GM18868 (cell line): ENCODE measurements at regions not wholly inside any gene's neighbourhood (a gene's known extent, or its start where the extent isn't known, plus 50 kb on each side); places are given as distances from the start of the nearest gene placed in this dataset.

Experiments used
- ATAC-seq: cut with Tn5 transposase; IDR thresholded peaks from one replicate; pipeline ENCODE4 v1.9.1; 2021; ENCODE audit warnings: mild to moderate bottlenecking, moderate library complexity; ENCODE audit not compliant: unreplicated experiment

DNA sequence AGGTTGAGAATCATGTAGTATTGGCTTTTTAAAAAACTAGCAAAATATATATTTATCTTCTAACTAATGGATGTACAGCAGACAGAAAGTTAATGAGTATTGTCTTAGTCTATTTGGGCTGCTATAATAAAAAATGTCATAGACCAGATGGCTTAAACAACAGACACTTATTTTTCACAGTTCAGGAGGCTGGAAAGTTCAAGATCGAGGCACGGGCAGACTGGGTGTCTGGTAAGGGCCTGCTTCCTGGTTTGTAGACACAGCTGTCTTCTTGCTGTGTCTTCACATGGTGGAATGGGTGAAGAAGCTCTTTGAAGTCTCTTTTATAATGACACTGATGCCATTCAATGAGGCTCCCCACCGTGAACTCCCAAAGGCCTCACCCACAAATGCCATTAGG is 70.1 kb upstream of the KRR1 start:
- ATAC-seq = no peak

DNA sequence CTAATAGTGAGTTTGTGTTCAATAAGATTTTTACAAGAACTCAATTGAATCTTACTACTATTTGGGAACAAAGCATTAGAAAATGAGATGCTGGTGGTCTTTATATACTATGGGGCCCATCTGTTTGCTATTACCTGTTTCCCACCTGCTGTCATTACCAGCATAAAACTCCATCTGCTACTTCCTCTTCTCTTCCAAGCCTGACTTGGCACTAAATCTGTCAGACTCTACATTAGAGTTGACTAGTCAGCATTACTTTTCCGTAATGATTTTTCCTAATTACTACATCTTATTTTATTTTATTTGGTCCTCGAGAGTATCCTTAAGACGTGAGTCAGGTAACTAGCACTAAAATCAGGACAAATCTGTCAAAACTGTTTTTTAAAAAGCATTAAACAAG is 68.1 kb upstream of the KRR1 start:
- no peak for ATAC-seq

DNA sequence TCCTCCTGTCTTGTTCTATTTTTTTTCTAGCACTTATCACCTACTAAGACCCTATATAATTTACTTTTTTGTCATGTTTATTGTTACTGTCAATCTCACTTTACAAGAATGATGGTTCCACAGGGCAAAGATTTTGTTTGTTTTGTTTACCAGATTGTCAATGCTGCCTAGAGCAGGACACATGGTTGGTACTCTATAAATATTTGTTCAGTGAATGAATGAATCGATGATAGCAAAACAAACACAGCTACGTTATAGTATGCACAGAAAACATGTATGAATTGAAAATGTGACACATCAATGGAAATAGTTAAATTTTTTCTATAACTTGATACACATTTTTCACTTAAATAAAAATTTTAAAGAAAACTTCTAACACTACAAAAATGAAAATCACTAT is 67.1 kb upstream of the KRR1 start:
- ATAC-seq = no peak

DNA sequence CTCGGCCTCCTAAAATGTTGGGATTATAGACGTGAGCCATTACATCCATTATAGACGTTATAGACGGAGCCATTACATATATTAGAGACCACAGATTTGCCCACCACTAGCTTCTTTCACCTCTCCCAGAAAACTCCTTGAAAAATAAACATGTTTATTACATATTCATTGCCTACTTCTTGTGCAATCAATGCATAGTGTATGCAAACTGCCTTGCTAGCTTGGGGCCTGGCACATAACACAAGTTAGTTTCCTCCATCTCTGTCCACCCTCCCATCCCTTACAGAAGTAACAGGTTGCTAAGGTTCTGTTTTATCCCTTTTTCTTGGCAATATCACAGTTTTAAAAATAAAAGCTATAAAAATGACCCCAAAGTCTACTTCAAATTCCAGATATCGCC is 66.4 kb upstream of the KRR1 start:
- no peak for ATAC-seq

DNA sequence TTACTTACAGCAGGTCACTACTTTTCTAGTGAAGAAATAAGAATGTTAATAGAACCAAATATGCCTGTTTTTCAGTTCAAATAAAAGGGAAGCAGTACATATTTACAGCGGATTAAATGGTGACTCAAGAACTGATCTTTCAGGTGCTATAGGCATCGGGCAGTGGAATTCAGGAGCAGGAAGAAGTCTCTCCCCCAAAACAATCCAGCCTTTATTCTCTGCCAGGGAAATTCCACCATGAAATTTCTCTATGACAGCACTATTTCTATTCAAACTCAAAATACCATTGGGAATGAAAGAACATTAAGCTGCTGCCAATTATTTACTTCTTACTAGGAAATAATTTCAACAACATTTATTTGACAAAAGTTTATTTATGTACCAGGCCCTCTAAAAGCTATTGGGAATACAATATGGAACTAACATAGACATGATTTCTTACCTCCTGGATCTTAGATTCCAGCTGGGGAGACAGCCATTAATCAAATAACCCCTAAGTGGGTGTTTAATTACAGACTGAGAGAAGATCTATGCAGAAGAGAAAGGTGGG is 60.3 kb upstream of the KRR1 start:
- no peak for ATAC-seq

DNA sequence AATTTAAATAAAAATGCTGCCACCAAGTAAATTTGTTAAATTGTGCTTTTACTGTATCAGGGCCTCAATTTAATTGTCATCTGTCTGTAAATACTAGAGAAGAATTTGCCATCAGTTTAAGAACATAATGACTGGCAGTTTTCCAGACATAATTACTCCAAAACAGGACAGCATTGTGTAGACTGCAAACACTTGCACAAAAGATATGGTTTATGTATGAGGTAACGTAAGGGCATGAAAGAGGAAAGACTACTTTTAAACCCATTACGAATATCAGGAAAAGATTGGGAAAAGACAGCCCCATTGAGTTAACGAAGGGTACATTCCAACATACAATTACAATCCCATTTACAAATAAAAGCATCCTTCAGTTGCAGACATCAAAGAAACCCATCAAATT is 59.8 kb upstream of the KRR1 start:
- no peak for ATAC-seq

DNA sequence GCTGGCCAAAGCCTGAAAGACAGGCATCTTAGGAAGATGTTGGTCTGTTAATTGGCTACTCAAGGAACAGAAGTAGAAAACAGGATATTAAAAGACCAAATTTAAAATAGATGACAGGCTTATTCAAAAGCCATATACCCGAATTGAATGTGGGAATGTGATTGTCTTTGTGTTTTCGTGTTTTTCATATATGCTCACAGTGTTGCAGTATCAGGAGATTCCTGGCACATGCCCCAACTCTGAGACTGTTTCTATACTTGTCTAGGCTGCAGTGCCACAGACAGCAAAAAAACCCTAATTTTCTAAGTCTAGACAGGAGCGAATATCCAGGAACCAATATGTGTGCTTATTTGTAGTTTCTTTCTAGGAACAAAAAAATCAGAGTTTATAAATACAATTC is 57.4 kb upstream of the KRR1 start:
- no peak for ATAC-seq

DNA sequence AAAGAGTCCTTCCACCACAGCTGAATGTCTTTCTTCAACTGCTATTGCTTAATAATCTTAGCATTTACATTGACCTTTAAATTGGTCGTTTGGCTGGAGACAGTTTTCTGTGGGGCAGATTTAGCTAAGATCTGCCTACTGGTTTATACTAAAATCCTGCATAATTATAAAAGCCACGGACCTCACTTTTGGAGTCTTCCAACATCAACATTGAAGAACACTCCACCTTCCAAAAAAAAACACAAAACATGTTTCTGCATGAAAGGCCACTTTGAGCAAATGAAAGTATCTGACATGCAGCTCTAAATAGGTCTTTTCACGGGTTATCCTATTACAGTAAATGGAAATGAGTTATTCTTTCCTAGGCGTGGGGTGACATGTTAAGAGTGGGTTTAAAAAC is 57.0 kb upstream of the KRR1 start:
- ATAC-seq = no peak

DNA sequence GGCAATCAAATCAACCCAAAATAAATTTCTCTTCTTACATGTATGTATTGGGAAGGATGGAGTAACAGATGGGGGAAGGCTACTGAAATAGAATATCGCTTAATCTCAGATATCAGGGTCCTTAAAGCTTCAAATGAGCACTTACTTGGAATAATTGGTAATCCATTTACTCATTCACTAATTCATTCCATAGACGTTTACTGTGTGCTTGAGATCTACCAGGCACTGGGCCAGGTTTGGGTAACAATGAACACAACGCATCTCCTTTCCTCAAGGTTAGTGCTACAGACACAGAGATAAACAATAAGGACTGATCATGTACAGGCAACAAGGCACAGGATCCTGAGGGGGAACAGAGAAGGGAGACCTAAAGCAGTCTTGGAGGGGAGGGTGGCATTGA is 54.4 kb upstream of the KRR1 start:
- no peak for ATAC-seq

DNA sequence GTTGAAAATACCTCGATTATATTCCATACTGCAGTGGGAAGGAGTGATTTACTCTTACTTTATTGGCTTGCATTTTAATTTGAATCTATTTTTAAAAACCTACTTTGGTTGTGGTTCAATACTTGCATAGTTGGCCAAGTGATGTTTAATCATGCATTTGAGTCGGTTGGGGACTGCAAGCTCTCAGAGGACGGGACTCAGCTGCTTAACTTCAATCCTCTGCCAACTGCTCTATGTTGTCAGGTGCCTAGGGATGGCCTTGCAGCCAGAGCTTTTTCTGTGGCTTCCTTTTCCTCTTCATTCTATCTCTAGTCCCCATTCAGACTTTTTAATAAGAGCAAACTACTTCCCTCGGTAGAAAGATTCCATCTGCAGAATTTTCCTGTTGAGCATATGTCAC is 53.4 kb upstream of the KRR1 start:
- no peak for ATAC-seq

DNA sequence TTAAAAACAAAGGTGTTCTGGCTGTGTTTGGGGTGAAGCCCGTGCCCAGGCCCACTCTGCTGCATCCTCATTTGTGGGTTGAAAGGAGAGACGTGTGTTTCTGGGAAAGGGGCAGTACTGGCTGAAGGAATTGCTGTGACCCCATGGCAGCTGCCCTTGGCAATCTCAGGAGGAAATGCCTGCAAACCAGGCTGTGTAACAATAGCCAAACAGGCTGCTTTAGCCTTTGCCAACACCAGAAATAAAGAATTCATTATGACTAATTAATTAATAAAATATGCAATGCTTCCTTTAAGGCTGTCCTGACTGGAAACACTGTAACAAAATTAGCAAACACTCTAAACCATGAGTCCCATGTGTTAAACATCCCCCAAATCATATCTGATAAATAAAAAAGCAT is 53.0 kb upstream of the KRR1 start:
- ATAC-seq = no peak

DNA sequence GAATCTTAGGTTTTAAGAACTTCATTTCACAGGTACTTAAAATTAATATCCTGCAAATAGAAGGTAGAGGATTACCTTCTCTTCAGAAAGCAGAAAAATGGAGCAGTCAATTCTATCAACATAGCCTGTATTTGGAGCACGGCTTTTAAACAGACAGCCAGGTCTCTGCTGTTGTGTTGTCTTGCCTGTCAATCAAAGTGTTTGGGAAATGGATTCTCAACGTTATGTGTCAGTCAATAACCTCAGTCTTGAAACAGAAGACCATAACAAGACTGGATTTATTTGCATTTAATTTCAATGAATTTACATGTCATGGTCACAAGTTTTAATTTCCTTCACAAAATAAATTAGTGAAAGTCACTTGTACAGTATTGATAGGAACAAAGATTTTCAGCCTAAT is 51.9 kb upstream of the KRR1 start:
- ATAC-seq = no peak

DNA sequence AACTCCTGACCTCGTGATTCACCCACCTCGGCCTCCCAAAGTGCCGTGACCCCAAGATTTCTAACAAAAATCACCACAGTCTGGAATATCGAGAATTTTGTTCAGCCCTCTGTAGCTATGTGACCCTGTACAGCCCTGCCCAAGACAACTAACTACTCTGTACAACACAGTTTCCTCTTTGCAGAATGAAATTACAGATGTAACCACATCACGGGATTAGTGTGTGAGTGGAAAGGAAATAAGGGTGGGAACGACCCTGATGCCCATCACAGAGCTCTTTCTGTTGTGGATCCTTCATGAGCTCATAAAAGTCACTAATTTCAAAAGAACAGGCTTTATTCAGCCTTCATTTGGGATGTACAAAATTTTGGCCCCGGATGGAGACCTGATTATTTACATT is 50.5 kb upstream of the KRR1 start:
- ATAC-seq = no peak
